Type B pancreatic cell (in vitro differentiated cells): ENCODE measurements at regions not wholly inside any gene's neighbourhood (a gene's known extent, or its start where the extent isn't known, plus 50 kb on each side); places are given as distances from the start of the nearest gene placed in this dataset.
"Not testable (repeated sequence)": the region's sequence is repeated elsewhere in the genome, so short reads cannot be mapped to it uniquely, and the experiment has no call there.

Experiments used
- DNase-seq: peaks from one replicate; pipeline ENCODE4 v3.0.0; 2021; ENCODE audit warnings: mixed read lengths; ENCODE audit not compliant: unreplicated experiment; ENCODE audit errors: extremely low spot score
- H3K27ac Mint-ChIP-seq: 2 replicates; pipeline ENCODE4 v1.8.0; 2021; ENCODE audit warnings: mild to moderate bottlenecking, mixed read lengths
- H3K27me3 Mint-ChIP-seq: 2 replicates; pipeline ENCODE4 v1.8.0; 2021; ENCODE audit warnings: mixed read lengths
- H3K36me3 Mint-ChIP-seq: 2 replicates; pipeline ENCODE4 v1.8.0; 2021; ENCODE audit warnings: mixed read lengths
- H3K4me1 Mint-ChIP-seq: one replicate; pipeline ENCODE4 v1.8.0; 2021; ENCODE audit warnings: mixed read lengths; ENCODE audit not compliant: unreplicated experiment
- H3K4me3 Mint-ChIP-seq: 2 replicates; pipeline ENCODE4 v1.8.0; 2021; ENCODE audit warnings: mild to moderate bottlenecking, mixed read lengths
- H3K9me3 Mint-ChIP-seq: 2 replicates; pipeline ENCODE4 v1.8.0; 2021; ENCODE audit warnings: mixed read lengths
- CTCF ChIP-seq: fragments of 200-600 bp; sonication (generic); conservative IDR thresholded peaks from 2 replicates; pipeline ENCODE4 v1.5.0; 2021; ENCODE audit warnings: antibody characterized with exemption, mild to moderate bottlenecking

DNA sequence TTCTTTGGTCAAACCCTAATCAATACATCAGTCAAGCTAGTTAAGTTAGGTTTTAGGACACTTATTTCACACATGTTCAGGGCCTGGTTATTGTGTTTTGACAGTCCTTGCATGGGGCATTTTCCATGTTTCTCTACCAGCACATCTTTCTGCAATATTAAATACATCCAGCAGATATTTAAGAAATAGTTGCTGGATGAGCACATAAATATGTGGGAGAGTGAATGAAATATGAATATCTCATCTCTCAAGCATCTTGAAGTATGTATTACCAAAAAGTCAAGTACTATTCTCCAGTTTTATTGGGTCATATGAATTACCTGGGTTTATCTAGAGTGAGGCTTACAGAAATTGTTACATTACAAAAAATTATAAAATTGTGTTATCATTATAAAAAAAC, 621.9 kb upstream of the GJE1 start:
- H3K4me1 Mint-ChIP-seq = no peaks in the 10 kb centered on the region

DNA sequence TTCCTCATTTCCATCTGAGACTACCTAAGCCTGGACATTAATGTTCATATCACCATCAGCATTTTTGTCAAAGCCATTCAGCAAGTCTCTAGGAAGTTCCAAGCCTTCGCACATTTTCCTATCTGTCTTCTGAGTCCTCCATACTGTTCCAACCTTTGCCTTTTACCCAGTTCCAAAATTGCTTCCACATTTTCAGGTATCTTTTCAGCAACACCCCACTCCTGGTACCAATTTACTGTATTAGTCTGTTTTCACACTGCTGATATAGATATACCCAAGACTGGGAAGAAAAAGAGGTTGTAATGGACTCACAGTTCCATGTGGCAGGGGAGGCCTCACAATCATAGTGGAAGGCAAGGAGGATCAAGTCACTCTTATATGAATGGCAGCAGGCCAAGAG, 626.7 kb upstream of the GJE1 start:
- DNase-seq = not testable (repeated sequence)

More for the DNA sequence above, 621.9 kb upstream of the GJE1 start:
- H3K4me3 Mint-ChIP-seq = no peak overlapping the region
- H3K27ac Mint-ChIP-seq = no peak overlapping the region
- no peak for DNase-seq
- no peak for TF ChIP-seq CTCF
- H3K36me3 Mint-ChIP-seq = peaks cover 5% of the 10 kb centered on the region
- no peaks in the 10 kb centered on the region for H3K27me3 Mint-ChIP-seq
- H3K9me3 Mint-ChIP-seq = peaks cover 7% of the 10 kb centered on the region

GRCh38 chr6:141504318-141504717, 628.4 kb upstream of the GJE1 start:
- not testable (repeated sequence) for DNase-seq, H3K4me1 Mint-ChIP-seq, H3K4me3 Mint-ChIP-seq, H3K36me3 Mint-ChIP-seq, H3K27ac Mint-ChIP-seq, H3K27me3 Mint-ChIP-seq
- H3K9me3 Mint-ChIP-seq = peaks cover 19% of the 10 kb centered on the region

More for the DNA sequence above, 626.7 kb upstream of the GJE1 start:
- H3K36me3 Mint-ChIP-seq, H3K27ac Mint-ChIP-seq, H3K4me1 Mint-ChIP-seq, H3K27me3 Mint-ChIP-seq, H3K4me3 Mint-ChIP-seq: not testable (repeated sequence)
- peaks cover 19% of the 10 kb centered on the region for H3K9me3 Mint-ChIP-seq

DNA sequence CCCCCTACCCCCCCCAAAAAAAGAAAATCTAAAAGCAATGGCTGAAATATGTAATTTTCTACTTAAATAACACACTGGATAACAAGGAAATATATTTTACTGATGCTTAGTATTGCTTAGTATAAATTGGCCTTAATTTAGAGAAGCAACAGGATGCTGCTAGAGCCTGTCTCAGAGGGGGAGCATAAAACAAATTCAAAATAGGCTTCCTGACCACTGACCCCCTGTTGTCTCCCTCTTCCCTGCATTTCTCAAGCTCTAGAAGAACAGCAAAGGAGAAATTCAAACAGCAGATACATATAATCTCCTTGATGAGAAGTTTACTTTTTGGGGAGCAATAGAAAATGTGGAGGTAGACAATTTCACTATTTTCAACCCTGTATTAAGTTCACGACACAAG, 631.1 kb upstream of the GJE1 start:
- no peak overlapping the region for H3K4me3 Mint-ChIP-seq
- H3K36me3 Mint-ChIP-seq = peaks cover 5% of the 10 kb centered on the region
- no peaks in the 10 kb centered on the region for H3K4me1 Mint-ChIP-seq
- no peak for DNase-seq
- TF ChIP-seq CTCF = no peak
- no peak overlapping the region for H3K27ac Mint-ChIP-seq
- H3K9me3 Mint-ChIP-seq = peaks cover 20% of the 10 kb centered on the region
- no peaks in the 10 kb centered on the region for H3K27me3 Mint-ChIP-seq

DNA sequence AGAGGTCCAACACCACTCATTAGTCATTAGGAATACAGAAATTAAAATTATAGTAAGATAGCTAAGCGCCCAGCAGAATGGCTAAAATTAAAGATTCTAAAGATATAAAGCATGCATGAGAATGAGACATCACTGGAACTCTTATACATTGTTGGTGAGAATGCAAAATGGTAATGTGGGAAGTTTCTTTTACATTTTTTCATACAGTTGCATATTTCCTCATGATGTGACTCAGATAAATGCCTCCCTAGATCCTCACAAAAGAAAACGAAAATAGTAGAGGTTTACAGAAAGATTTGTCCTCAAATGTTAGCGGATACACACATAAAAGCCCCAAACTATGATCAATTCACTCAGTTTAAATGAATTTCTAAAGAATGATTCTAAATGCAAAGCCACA, 633.7 kb upstream of the GJE1 start:
- H3K36me3 Mint-ChIP-seq = no peaks in the 10 kb centered on the region
- H3K4me1 Mint-ChIP-seq = no peaks in the 10 kb centered on the region
- no peaks in the 10 kb centered on the region for H3K27me3 Mint-ChIP-seq
- TF ChIP-seq CTCF = no peak
- no peak overlapping the region for H3K4me3 Mint-ChIP-seq
- H3K27ac Mint-ChIP-seq = no peak overlapping the region
- DNase-seq = no peak
- peaks cover 14% of the 10 kb centered on the region for H3K9me3 Mint-ChIP-seq

DNA sequence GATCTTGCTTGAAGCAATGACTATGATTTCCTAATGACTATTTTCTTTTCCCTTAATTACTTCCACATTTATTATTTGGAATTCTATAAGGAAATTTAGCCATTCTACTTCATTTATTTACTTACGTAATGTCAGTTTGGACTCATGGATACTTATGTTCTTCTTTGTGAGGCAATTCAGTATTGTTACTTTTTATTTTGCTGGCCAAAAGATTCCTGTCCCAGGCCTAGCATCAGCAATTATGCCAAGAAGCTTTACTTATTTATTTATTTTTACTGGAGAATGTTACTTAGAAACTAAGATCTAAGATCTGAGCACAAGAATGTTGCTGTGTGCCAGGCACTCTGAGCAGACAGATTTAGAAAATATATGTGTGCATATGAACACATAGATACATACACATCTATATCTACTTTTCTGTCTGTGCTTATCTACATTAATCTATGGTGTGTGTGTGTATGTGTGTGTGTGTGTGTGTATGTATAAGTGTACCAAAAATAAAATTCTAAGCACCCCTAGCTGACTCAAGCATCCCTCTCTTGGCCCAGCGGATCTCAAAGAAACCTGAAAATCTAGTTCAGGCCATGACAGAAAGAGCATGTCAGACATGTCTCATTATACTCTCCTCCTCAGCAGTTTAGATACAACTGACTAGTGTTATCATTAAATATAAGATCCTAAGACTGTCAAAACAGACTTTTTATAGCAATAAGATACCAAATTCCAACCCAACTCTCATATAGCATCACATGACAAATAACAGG, 640.0 kb upstream of the GJE1 start:
- no peak overlapping the region for H3K4me3 Mint-ChIP-seq
- no peaks in the 10 kb centered on the region for H3K36me3 Mint-ChIP-seq
- H3K9me3 Mint-ChIP-seq = peaks cover 15% of the 10 kb centered on the region
- H3K27ac Mint-ChIP-seq = no peak overlapping the region
- no peaks in the 10 kb centered on the region for H3K4me1 Mint-ChIP-seq
- no peak for DNase-seq
- no peak for TF ChIP-seq CTCF
- H3K27me3 Mint-ChIP-seq = no peaks in the 10 kb centered on the region
